CD14-positive monocyte (primary cell): ENCODE measurements at regions not wholly inside any gene's neighbourhood (a gene's known extent, or its start where the extent isn't known, plus 50 kb on each side); places are given as distances from the start of the nearest gene placed in this dataset.

Experiments
- DNase-seq, 3 donors: peaks; one replicate each; pipeline ENCODE4 v3.0.0-alpha.2; 2011 to 2022
- H2AFZ ChIP-seq: 2 replicates; pipeline ENCODE4 v1.6.0; 2012; ENCODE audit warnings: mild to moderate bottlenecking, low read depth, low read length, inconsistent platforms; ENCODE audit not compliant: insufficient read depth, poor library complexity, severe bottlenecking
- H3K27ac ChIP-seq, 2 donors: 1 replicate in 1 of 2; 2 replicates in 1 of 2; pipeline ENCODE4 v1.5.1; 2012 to 2013; ENCODE audit warnings: low read length in 2 of 2, control low read depth in 1 of 2, inconsistent platforms in 1 of 2, low read depth in 1 of 2, mild to moderate bottlenecking in 1 of 2
- H3K27me3 ChIP-seq, 2 donors: one replicate each; pipeline versions ENCODE4 v1.6.0 to v1.6.1; 2011 to 2013; ENCODE audit warnings: low read length in 2 of 2; ENCODE audit not compliant: control insufficient read depth in 2 of 2, insufficient read depth in 2 of 2
- H3K36me3 ChIP-seq, 2 donors: replicated peaks in 1 of 2; 1 replicate in 1 of 2; 2 replicates in 1 of 2; pipeline versions ENCODE4 v1.5.1 to v1.6.1; 2012 to 2013; ENCODE audit warnings: low read length in 2 of 2, control low read depth in 1 of 2, inconsistent platforms in 1 of 2, mild to moderate bottlenecking in 1 of 2; ENCODE audit not compliant: insufficient read depth in 2 of 2, control insufficient read depth in 1 of 2
- H3K4me1 ChIP-seq, 2 donors: 1 replicate in 1 of 2; 2 replicates in 1 of 2; pipeline versions ENCODE4 v1.5.1 to v1.6.1; 2012 to 2013; ENCODE audit warnings: low read length in 2 of 2, control low read depth in 1 of 2, inconsistent platforms in 1 of 2, mild to moderate bottlenecking in 1 of 2, moderate library complexity in 1 of 2; ENCODE audit not compliant: insufficient read depth in 2 of 2, control insufficient read depth in 1 of 2
- H3K4me2 ChIP-seq: replicated peaks from 2 replicates; pipeline ENCODE3; 2012; ENCODE audit warnings: low read length, moderate library complexity, mild to moderate bottlenecking; ENCODE audit not compliant: poor library complexity, severe bottlenecking; ENCODE audit errors: extremely low read depth
- H3K4me3 ChIP-seq, 3 experiments: fragments of 200-600 bp in 1 of 3; sonication (generic) in 1 of 3; replicated peaks in 1 of 3; 1 replicate in 2 of 3; 2 replicates in 1 of 3; pipeline ENCODE4 v1.5.1; 2011 to 2013; ENCODE audit warnings: low read length in 3 of 3, mild to moderate bottlenecking in 3 of 3, control low read depth in 2 of 3, low read depth in 2 of 3, inconsistent platforms in 1 of 3, moderate library complexity in 1 of 3
- H3K79me2 ChIP-seq: 2 replicates; pipeline ENCODE4 v1.6.0; 2012; ENCODE audit warnings: mild to moderate bottlenecking, control low read depth, inconsistent platforms, low read length, moderate library complexity; ENCODE audit not compliant: insufficient read depth
- H3K9ac ChIP-seq: 2 replicates; pipeline ENCODE4 v1.6.0; 2017; ENCODE audit warnings: low read length, mild to moderate bottlenecking; ENCODE audit not compliant: insufficient read depth, poor library complexity, severe bottlenecking
- H3K9me3 ChIP-seq, 2 donors: replicated peaks in 1 of 2; 1 replicate in 1 of 2; 2 replicates in 1 of 2; pipeline versions ENCODE4 v1.5.1 to v1.6.1; 2012 to 2013; ENCODE audit warnings: low read length in 2 of 2, control low read depth in 1 of 2; ENCODE audit not compliant: control insufficient read depth in 1 of 2, insufficient read depth in 1 of 2
- H4K20me1 ChIP-seq: 2 replicates; pipeline ENCODE4 v1.6.0; 2012; ENCODE audit warnings: mild to moderate bottlenecking, low read length, control low read depth, moderate library complexity; ENCODE audit not compliant: insufficient read depth
- H3K27ac Mint-ChIP-seq, 7 donors: one replicate each; pipeline ENCODE4 v1.8.0; 2020; ENCODE audit warnings: mild to moderate bottlenecking in 7 of 7, mixed read lengths in 7 of 7, moderate library complexity in 6 of 7, inconsistent platforms in 2 of 7
- H3K27me3 Mint-ChIP-seq, 3 donors: one replicate each; pipeline ENCODE4 v1.8.0; 2021 to 2022; ENCODE audit warnings: low read depth in 3 of 3, mild to moderate bottlenecking in 3 of 3, mixed read lengths in 3 of 3, moderate library complexity in 3 of 3, inconsistent platforms in 1 of 3
- H3K36me3 Mint-ChIP-seq, 2 donors: one replicate each; pipeline ENCODE4 v1.8.0; 2020; ENCODE audit warnings: mixed read lengths in 2 of 2, inconsistent platforms in 1 of 2, mild to moderate bottlenecking in 1 of 2
- H3K4me1 Mint-ChIP-seq: one replicate; pipeline ENCODE4 v1.8.0; 2020; ENCODE audit warnings: mild to moderate bottlenecking, mixed read lengths
- H3K4me3 Mint-ChIP-seq, 2 donors: one replicate each; pipeline ENCODE4 v1.8.0; 2020; ENCODE audit warnings: mild to moderate bottlenecking in 2 of 2, mixed read lengths in 2 of 2, moderate library complexity in 1 of 2
- H3K9me3 Mint-ChIP-seq, 7 donors: one replicate each; pipeline ENCODE4 v1.8.0; 2020 to 2022; ENCODE audit warnings: mixed read lengths in 7 of 7, mild to moderate bottlenecking in 6 of 7, moderate library complexity in 6 of 7, inconsistent platforms in 2 of 7
- CTCF ChIP-seq: fragments of 200-600 bp; IDR thresholded peaks from one replicate; pipeline ENCODE4 v1.8.0; 2022; ENCODE audit warnings: antibody characterized with exemption, mild to moderate bottlenecking
- WGBS: methylation state at CpG from one replicate; pipeline ENCODE4 v1.1.5; 2013; ENCODE audit warnings: missing lambda C conversion rate; ENCODE audit not compliant: insufficient coverage; 5-methylcytosine and 5-hydroxymethylcytosine counted together
- intact Hi-C, 2 donors: fragments of 100-400 bp; cut with micrococcal nuclease; formaldehyde crosslinking; loops; one replicate each; pipeline versions ENCODE4 v1.15.0 to v1.15.1; 2023

- Histone ChIP-seq H4K20me1 (no peaks in the 10 kb centered on the region), H3K79me2 (no peaks in the 10 kb centered on the region), H3K4me2 (no peak overlapping the region), H3K27me3 (no peaks in the 10 kb centered on the region), H3K9ac (no peak overlapping the region), H3K4me3 (no peak overlapping the region), H3K27ac (no peak overlapping the region), H3K4me1 (no peaks in the 10 kb centered on the region), H3K36me3 (no peaks in the 10 kb centered on the region), H3K9me3 (no peaks in the 10 kb centered on the region), H2AFZ (no peak overlapping the region)
- no peak overlapping the region for H3K27ac Mint-ChIP-seq
- H3K4me3 Mint-ChIP-seq = no peak overlapping the region
- no peaks in the 10 kb centered on the region for H3K36me3 Mint-ChIP-seq
- no peak for TF ChIP-seq CTCF
- H3K4me1 Mint-ChIP-seq = no peaks in the 10 kb centered on the region
- intact Hi-C loops = no loop called here
- H3K27me3 Mint-ChIP-seq = peaks cover 0 to 4% (median 0%) of the 10 kb centered on the region in 3 donors
- WGBS = 83% methylated on average over 1 of the region's 5 CpGs
- H3K9me3 Mint-ChIP-seq = peaks cover 0 to 2% (median 0%) of the 10 kb centered on the region in 7 donors
- no peak for DNase-seq
These were observed 462.1 kb upstream of the NR2F2 start for GRCh38 chr15:95868450-95868849.

- no peaks in the 10 kb centered on the region for H3K36me3 ChIP-seq
- H3K79me2 ChIP-seq = no peaks in the 10 kb centered on the region
- H3K27me3 Mint-ChIP-seq = peaks cover 0 to 4% (median 0%) of the 10 kb centered on the region in 3 donors
- no peak overlapping the region for H3K4me3 Mint-ChIP-seq
- no peaks in the 10 kb centered on the region for H3K27me3 ChIP-seq
- no peak for TF ChIP-seq CTCF
- H3K4me1 Mint-ChIP-seq = no peaks in the 10 kb centered on the region
- H3K4me2 ChIP-seq = no peak overlapping the region
- H3K27ac ChIP-seq = no peak overlapping the region
- H3K4me3 ChIP-seq = no peak overlapping the region
- intact Hi-C loops = no loop called here
- WGBS = 85% methylated on average over 12 of the region's 13 CpGs
- no peak for DNase-seq
- no peaks in the 10 kb centered on the region for H3K9me3 ChIP-seq
- H3K9ac ChIP-seq = no peak overlapping the region
- no peak overlapping the region for H3K27ac Mint-ChIP-seq
- no peak overlapping the region for H2AFZ ChIP-seq
- H3K36me3 Mint-ChIP-seq = no peaks in the 10 kb centered on the region
- no peaks in the 10 kb centered on the region for H4K20me1 ChIP-seq
- peaks cover 0 to 3% (median 0%) of the 10 kb centered on the region in 7 donors for H3K9me3 Mint-ChIP-seq
- H3K4me1 ChIP-seq = no peaks in the 10 kb centered on the region
These were observed 461.5 kb upstream of the NR2F2 start for GRCh38 chr15:95868970-95869369.
